ENCODE measurements at regions not wholly inside any gene's neighbourhood (a gene's known extent, or its start where the extent isn't known, plus 50 kb on each side); places are given as distances from the start of the nearest gene placed in this dataset.

DNA sequence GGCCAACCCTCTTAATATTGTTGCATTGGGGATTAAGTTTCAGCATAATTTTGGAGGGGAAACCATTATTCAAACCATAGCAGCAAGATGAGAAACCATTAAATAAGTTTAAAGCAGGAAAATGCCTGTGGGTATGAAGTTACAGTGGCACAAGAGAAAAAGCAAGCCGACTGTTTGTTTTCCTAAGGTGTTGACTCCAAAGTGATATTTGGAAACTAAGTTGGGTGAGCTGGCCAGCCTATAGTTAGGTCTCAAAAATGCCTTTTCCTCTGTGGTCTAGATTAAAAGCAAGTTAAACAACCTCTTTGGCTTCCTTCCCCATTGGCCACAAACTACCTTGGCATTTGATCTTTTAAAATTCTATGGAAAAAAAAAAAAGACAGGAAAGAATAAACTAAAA, 419.8 kb upstream of the AZI2 start:
- peaks cover 5% of the 10 kb centered on the region for H3K27me3 Mint-ChIP-seq (ENCODE audit: low read depth, poor library complexity)
- no peak overlapping the region for H3K27ac Mint-ChIP-seq
- no peak for DNase-seq
- H3K9me3 Mint-ChIP-seq = peaks cover 18% of the 10 kb centered on the region
- no peaks in the 10 kb centered on the region for H3K4me1 Mint-ChIP-seq
- H3K4me3 Mint-ChIP-seq = no peak overlapping the region
- no peaks in the 10 kb centered on the region for H3K36me3 Mint-ChIP-seq (ENCODE audit: low read depth)
- TF ChIP-seq, protein P1, sequence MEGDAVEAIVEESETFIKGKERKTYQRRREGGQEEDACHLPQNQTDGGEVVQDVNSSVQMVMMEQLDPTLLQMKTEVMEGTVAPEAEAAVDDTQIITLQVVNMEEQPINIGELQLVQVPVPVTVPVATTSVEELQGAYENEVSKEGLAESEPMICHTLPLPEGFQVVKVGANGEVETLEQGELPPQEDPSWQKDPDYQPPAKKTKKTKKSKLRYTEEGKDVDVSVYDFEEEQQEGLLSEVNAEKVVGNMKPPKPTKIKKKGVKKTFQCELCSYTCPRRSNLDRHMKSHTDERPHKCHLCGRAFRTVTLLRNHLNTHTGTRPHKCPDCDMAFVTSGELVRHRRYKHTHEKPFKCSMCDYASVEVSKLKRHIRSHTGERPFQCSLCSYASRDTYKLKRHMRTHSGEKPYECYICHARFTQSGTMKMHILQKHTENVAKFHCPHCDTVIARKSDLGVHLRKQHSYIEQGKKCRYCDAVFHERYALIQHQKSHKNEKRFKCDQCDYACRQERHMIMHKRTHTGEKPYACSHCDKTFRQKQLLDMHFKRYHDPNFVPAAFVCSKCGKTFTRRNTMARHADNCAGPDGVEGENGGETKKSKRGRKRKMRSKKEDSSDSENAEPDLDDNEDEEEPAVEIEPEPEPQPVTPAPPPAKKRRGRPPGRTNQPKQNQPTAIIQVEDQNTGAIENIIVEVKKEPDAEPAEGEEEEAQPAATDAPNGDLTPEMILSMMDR (IDR thresholded peaks at IDR 0.05) = no peak

DNA sequence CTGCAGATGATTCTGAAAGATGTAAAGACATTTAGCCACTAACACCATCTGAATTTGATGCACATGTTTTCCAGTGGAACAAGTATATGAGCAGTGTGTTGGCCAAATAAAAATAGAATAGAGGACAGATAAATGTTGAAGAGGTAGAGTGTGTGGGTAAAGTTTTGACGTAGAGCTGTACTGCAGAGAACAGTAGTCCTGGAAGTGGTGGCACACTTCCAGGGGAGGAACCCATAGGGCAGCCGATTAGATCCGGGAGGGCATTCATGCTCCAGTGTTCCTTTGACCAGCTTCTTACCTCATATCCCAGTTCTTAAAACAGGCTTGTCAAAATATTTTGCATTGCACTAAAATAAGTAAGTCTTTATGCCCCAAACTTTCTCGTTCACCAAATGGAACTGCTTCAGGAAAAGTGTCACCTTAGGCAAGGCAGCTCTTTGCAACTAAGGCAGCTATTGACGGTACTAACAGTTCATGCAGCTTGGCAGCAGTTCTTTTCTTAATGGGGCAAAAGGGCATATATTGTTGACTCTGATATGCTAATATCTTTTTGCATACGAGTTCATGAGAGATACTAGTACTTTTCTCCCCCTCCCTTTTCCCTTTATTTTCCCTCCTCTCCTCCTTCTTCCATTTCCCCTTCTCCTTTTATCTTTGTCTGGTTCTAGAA, 429.3 kb upstream of the AZI2 start:
- Mint-ChIP-seq H3K27ac (no peak overlapping the region), H3K9me3 (no peaks in the 10 kb centered on the region), H3K4me3 (no peak overlapping the region), H3K4me1 (peaks cover 12% of the 10 kb centered on the region), H3K36me3 (ENCODE audit: low read depth) (no peaks in the 10 kb centered on the region), H3K27me3 (ENCODE audit: low read depth, poor library complexity) (peaks cover 2% of the 10 kb centered on the region)
- no peak for DNase-seq
- TF ChIP-seq, protein P1 (IDR thresholded peaks at IDR 0.05) = no peak

DNA sequence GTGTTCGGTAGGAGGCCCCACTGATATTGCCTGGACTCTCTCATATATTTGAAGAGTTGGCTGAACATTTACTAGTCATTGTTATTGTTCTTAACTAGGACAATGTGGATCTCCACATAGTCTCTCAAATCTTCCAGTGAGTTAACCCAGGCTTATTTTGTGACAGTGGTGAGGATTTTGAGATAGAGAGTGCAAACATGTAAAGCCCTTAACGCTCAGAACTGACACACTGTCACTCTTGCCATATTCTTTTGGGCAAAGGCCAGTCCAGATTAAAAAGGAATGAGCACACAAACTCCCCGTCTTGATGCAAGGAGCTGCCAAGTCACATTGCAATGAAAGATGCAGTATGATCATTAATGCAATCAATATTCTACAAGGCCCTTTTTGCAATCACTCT, 431.9 kb upstream of the AZI2 start:
- Mint-ChIP-seq H3K36me3 (ENCODE audit: low read depth) (no peaks in the 10 kb centered on the region), H3K4me1 (peaks cover 12% of the 10 kb centered on the region), H3K27me3 (ENCODE audit: low read depth, poor library complexity) (no peaks in the 10 kb centered on the region), H3K9me3 (no peaks in the 10 kb centered on the region), H3K4me3 (no peak overlapping the region), H3K27ac (no peak overlapping the region)
- DNase-seq = no peak
- TF ChIP-seq, protein P1 (IDR thresholded peaks at IDR 0.05) = no peak

DNA sequence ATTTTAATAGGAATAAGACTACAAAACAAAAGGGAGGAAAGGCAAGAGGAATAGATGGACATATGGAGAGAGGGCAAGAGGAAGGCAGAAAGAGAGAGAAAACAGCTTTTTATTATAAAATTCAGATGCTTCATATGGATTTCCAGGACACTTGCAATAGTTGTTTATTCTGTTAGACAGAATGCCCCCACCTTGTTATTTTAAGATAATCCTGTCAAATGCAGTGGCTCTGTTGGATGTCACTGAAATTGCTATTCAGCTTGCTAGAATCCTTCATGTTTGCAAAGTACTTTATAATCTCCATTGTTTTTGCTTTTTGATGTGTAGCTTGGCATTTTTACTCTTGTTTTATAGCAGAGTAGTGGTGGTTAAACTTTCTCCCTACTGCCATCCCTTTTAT, 432.4 kb upstream of the AZI2 start:
- Mint-ChIP-seq H3K27ac (no peak overlapping the region), H3K9me3 (no peaks in the 10 kb centered on the region), H3K36me3 (ENCODE audit: low read depth) (no peaks in the 10 kb centered on the region), H3K4me3 (no peak overlapping the region), H3K4me1 (peaks cover 8% of the 10 kb centered on the region), H3K27me3 (ENCODE audit: low read depth, poor library complexity) (no peaks in the 10 kb centered on the region)
- no peak for DNase-seq
- TF ChIP-seq, protein P1 (IDR thresholded peaks at IDR 0.05) = no peak

DNA sequence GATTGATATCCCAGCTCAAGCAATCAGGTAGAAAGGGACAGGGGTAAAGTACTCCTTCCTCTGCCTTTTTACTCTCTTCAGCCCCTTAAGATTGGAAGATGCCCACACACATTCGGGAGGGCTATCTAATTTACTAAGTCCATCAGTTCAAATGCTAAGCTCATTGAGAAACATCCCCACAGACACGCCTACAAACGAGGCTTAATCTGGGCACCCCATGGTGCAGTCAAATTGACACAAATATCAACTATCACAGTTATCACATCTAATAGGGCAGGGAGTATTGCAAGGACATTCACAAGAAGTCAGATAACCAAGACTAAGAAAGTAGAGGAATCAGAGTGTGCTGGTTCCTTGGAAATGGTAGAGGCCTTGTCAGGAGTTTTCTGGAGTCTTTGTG, 437.8 kb upstream of the AZI2 start:
- Mint-ChIP-seq H3K4me3 (no peak overlapping the region), H3K27ac (no peak overlapping the region), H3K36me3 (ENCODE audit: low read depth) (no peaks in the 10 kb centered on the region), H3K4me1 (peaks cover 2% of the 10 kb centered on the region), H3K27me3 (ENCODE audit: low read depth, poor library complexity) (peaks cover 5% of the 10 kb centered on the region), H3K9me3 (no peaks in the 10 kb centered on the region)
- DNase-seq = no peak
- TF ChIP-seq, protein P1 (IDR thresholded peaks at IDR 0.05) = no peak

DNA sequence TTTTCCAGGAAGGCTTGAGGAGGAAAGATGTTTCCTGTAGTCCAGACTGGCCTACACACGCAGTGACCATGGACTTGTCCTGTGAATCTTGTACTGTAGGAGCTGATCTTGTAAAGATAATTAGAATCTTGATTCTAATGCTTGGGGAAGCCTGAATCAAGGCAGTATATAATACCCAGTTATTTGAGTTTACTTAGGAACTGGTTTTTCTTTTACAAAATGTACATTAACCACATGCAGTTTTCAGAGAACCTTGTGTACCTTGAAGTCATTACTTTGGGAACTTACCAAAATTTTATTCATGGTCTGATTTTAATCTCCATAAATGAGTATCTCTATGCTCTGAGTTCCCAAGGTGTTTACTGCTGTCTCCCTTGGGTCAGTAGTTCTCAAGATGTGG, 439.9 kb upstream of the AZI2 start:
- H3K4me1 Mint-ChIP-seq = peaks cover 9% of the 10 kb centered on the region
- no peak overlapping the region for H3K4me3 Mint-ChIP-seq
- H3K36me3 Mint-ChIP-seq (ENCODE audit: low read depth) = no peaks in the 10 kb centered on the region
- TF ChIP-seq, protein P1 (IDR thresholded peaks at IDR 0.05) = no peak
- H3K27me3 Mint-ChIP-seq (ENCODE audit: low read depth, poor library complexity) = peaks cover 5% of the 10 kb centered on the region
- no peaks in the 10 kb centered on the region for H3K9me3 Mint-ChIP-seq
- H3K27ac Mint-ChIP-seq = no peak overlapping the region
- DNase-seq = no peak

All from nephron progenitor cell (in vitro differentiated cells).